Smooth muscle cell (in vitro differentiated cells): ENCODE measurements at regions not wholly inside any gene's neighbourhood (a gene's known extent, or its start where the extent isn't known, plus 50 kb on each side); places are given as distances from the start of the nearest gene placed in this dataset.

Experiments
- DNase-seq: peaks from one replicate; lab custom pipeline; 2025; ENCODE audit not compliant: unreplicated experiment; lab: John Stamatoyannopoulos, UW
- H2AFZ ChIP-seq: fragments of 200-600 bp; sonication (generic); 2 replicates; pipeline ENCODE4 v1.6.0; 2016; ENCODE audit warnings: antibody characterized with exemption, low read depth, mild to moderate bottlenecking
- H3F3A ChIP-seq: fragments of 200-600 bp; sonication (generic); 2 replicates; pipeline ENCODE4 v1.6.0; 2017; ENCODE audit warnings: antibody characterized with exemption, low read depth
- H3K27ac ChIP-seq: fragments of 200-600 bp; sonication (generic); 2 replicates; pipeline ENCODE4 v1.5.1; 2016; ENCODE audit warnings: low read depth, mild to moderate bottlenecking
- H3K27me3 ChIP-seq: fragments of 200-600 bp; sonication (generic); 2 replicates; pipeline ENCODE4 v1.6.1; 2016; ENCODE audit warnings: low read depth, mild to moderate bottlenecking
- H3K36me3 ChIP-seq: fragments of 200-600 bp; sonication (generic); 2 replicates; pipeline ENCODE4 v1.5.1; 2016; ENCODE audit warnings: low read depth
- H3K4me1 ChIP-seq: fragments of 200-600 bp; sonication (generic); 2 replicates; pipeline ENCODE4 v1.5.1; 2016; ENCODE audit warnings: low read depth
- H3K4me2 ChIP-seq: fragments of 200-600 bp; sonication (generic); 2 replicates; pipeline ENCODE4 v1.6.0; 2016; ENCODE audit warnings: mild to moderate bottlenecking
- H3K4me3 ChIP-seq: fragments of 200-600 bp; sonication (generic); 2 replicates; pipeline ENCODE4 v1.5.1; 2016; ENCODE audit warnings: mild to moderate bottlenecking
- H3K79me2 ChIP-seq: fragments of 200-600 bp; sonication (generic); 2 replicates; pipeline ENCODE4 v1.6.0; 2016; ENCODE audit warnings: low read depth, mild to moderate bottlenecking
- H3K9ac ChIP-seq: fragments of 200-600 bp; sonication (generic); 2 replicates; pipeline ENCODE4 v1.6.0; 2016; ENCODE audit warnings: low read depth
- H3K9me3 ChIP-seq: fragments of 200-600 bp; sonication (generic); replicated peaks from 2 replicates; pipeline ENCODE4 v1.5.1; 2016; ENCODE audit warnings: low read depth
- H4K20me1 ChIP-seq: fragments of 200-600 bp; sonication (generic); 2 replicates; pipeline ENCODE4 v1.6.0; 2016; ENCODE audit warnings: low read depth
- WGBS: methylation state at CpG from one replicate; pipeline ENCODE4 v1.1.7; 2016; ENCODE audit warnings: low lambda C conversion rate; 5-methylcytosine and 5-hydroxymethylcytosine counted together
- TF ChIP-seq, protein P1 (sequence below): fragments of 200-600 bp; sonication (generic); IDR thresholded peaks from 2 replicates; pipeline ENCODE4 v1.5.1; 2017; ENCODE audit warnings: borderline replicate concordance, mild to moderate bottlenecking, antibody characterized with exemption; ENCODE audit not compliant: insufficient read depth, poor library complexity, severe bottlenecking

DNA sequence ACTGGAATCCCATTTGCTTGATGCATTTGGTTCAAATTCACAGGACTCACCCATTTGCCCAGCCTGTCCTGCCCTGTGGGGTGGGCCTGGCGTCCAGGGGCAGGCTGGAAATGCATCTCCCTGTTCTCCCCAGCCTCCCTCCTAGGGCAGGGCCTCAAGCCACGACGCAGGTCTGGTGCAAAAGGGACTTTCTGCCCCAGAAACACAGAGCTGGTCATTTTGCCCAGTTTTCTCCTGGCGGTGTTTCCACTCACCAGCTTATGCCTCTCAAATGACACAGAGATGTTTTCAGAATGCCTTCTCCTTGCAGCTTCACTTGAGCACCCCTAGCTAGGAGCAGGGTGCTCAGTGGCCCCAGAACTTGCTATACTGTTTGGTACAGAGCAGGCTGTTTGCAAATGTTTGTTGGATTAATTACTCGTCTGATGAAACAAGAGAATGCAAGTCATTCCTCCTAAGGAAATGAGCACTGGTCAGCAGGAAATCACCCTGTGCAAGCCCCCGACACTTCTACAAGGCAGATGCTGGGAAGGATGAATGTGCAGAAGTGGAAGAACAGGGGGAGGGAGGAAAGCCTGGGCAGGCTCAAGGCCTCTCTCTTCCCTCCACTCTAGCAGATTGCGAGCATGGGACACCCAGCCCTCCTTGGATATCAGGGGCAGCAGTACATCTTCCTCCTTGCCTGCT, 164.3 kb upstream of the APCDD1 start:
- no peaks in the 10 kb centered on the region for H3K79me2 ChIP-seq
- H3K9ac ChIP-seq: no peak overlapping the region
- H3K27me3 ChIP-seq: no peaks in the 10 kb centered on the region
- peak overlapping the region; percentile 12 for H3K27ac ChIP-seq
- H3K36me3 ChIP-seq: no peaks in the 10 kb centered on the region
- no peaks in the 10 kb centered on the region for H3K9me3 ChIP-seq
- H2AFZ ChIP-seq: peak overlapping the region; percentile 61
- H4K20me1 ChIP-seq: no peaks in the 10 kb centered on the region
- H3F3A ChIP-seq: peaks cover 9% of the 10 kb centered on the region
- no peak overlapping the region for H3K4me3 ChIP-seq
- TF ChIP-seq, protein P1, sequence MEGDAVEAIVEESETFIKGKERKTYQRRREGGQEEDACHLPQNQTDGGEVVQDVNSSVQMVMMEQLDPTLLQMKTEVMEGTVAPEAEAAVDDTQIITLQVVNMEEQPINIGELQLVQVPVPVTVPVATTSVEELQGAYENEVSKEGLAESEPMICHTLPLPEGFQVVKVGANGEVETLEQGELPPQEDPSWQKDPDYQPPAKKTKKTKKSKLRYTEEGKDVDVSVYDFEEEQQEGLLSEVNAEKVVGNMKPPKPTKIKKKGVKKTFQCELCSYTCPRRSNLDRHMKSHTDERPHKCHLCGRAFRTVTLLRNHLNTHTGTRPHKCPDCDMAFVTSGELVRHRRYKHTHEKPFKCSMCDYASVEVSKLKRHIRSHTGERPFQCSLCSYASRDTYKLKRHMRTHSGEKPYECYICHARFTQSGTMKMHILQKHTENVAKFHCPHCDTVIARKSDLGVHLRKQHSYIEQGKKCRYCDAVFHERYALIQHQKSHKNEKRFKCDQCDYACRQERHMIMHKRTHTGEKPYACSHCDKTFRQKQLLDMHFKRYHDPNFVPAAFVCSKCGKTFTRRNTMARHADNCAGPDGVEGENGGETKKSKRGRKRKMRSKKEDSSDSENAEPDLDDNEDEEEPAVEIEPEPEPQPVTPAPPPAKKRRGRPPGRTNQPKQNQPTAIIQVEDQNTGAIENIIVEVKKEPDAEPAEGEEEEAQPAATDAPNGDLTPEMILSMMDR: no peak
- H3K4me1 ChIP-seq: peaks cover 27% of the 10 kb centered on the region
- WGBS: 66% methylated on average over 7 of the region's 7 CpGs
- no peak for DNase-seq
- H3K4me2 ChIP-seq: no peak overlapping the region

DNA sequence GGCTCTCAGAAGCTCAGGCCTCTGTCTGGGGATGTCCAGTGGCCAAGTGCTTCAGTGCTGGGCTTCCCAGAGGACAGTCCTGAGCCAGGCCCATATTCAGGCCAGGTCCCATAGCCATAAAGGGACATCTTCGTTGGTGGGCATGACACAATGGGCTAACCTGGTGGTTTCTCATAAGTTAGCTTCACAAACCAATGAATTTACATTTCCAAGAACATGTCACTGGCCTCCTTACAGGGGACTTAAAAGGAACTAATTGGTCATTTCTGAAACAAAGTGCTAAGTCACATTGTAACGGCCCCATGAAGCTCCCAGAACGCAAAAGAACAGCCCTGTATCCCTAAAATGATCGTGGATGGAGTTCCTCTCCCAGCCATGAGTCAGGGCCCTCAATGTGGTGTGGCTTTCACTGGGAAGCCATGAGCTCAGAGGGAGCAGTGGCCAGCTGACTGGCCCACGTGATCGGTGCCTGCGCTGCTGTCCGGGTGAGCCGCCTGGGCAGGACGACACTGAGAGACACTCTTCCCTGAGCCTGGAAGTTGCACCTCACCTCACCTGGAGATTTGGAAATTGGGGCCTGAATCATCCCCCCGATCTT, 163.7 kb upstream of the APCDD1 start:
- WGBS: 96% methylated on average over 11 of the region's 11 CpGs
- no peaks in the 10 kb centered on the region for H3K27me3 ChIP-seq
- DNase-seq: no peak

DNA sequence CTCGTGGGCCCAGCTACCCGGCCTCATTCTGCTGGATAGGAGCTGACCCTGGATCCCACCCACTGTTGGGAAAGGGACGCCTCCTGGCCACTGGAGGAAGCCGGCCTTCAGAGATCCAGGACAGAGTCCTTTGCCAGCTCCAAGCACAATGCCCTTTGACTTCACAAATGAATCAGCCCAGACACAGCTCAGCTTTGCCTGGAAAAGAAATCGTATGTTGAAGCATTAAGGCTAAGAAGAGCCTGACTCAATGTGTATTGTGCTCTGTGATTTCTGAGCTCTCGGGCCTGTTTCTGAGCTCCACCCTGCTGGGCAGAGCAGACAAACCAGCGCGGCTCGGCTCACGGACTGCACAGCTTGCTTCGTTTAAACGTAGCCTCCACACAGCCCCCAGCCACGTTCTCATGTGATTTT, 162.9 kb upstream of the APCDD1 start:
- peak overlapping the region; percentile 41 for H3K27ac ChIP-seq
- H3K79me2 ChIP-seq: no peaks in the 10 kb centered on the region
- H3K9me3 ChIP-seq: no peaks in the 10 kb centered on the region
- TF ChIP-seq, protein P1: no peak
- H3K4me1 ChIP-seq: peaks cover 27% of the 10 kb centered on the region
- DNase-seq: no peak
- H4K20me1 ChIP-seq: no peaks in the 10 kb centered on the region
- peak overlapping the region; percentile 63 for H2AFZ ChIP-seq
- 58% methylated on average over 13 of the region's 13 CpGs for WGBS
- no peaks in the 10 kb centered on the region for H3K36me3 ChIP-seq
- no peak overlapping the region for H3K4me3 ChIP-seq
- peaks cover 22% of the 10 kb centered on the region for H3F3A ChIP-seq
- H3K9ac ChIP-seq: no peak overlapping the region
- H3K27me3 ChIP-seq: no peaks in the 10 kb centered on the region
- no peak overlapping the region for H3K4me2 ChIP-seq

More for the DNA sequence above, 163.7 kb upstream of the APCDD1 start:
- Histone ChIP-seq H3K79me2 (no peaks in the 10 kb centered on the region), H3K36me3 (no peaks in the 10 kb centered on the region), H3K4me1 (peaks cover 27% of the 10 kb centered on the region), H2AFZ (peak overlapping the region; percentile 61), H3F3A (peaks cover 16% of the 10 kb centered on the region), H3K9me3 (no peaks in the 10 kb centered on the region), H4K20me1 (no peaks in the 10 kb centered on the region), H3K4me2 (no peak overlapping the region), H3K27ac (peak overlapping the region; percentile 12), H3K9ac (no peak overlapping the region), H3K4me3 (no peak overlapping the region)
- TF ChIP-seq, protein P1: no peak
